IPS DF 19.7 (cell line): ENCODE measurements at regions not wholly inside any gene's neighbourhood (a gene's known extent, or its start where the extent isn't known, plus 50 kb on each side); places are given as distances from the start of the nearest gene placed in this dataset.

Experiments
- DNase-seq: peaks from one replicate; pipeline ENCODE4 v3.0.0-alpha.2; 2013; ENCODE audit warnings: low read depth, low spot score

GRCh38 chr12:77777274-77777673, 53.4 kb upstream of the NAV3 start:
- DNase-seq: no peak

- no peak for DNase-seq
Measured at GRCh38 chr12:77774761-77775160, 55.9 kb upstream of the NAV3 start.

- no peak for DNase-seq
Measured at GRCh38 chr12:77772676-77773298, 57.9 kb upstream of the NAV3 start.

- no peak for DNase-seq
Measured at GRCh38 chr12:77768558-77768957, 62.1 kb upstream of the NAV3 start.

GRCh38 chr12:77767756-77768343, 62.8 kb upstream of the NAV3 start:
- no peak for DNase-seq

- no peak for DNase-seq
Measured at GRCh38 chr12:77767335-77767734, 63.4 kb upstream of the NAV3 start.

GRCh38 chr12:77766224-77766623, 64.5 kb upstream of the NAV3 start:
- no peak for DNase-seq

- no peak for DNase-seq
Measured at GRCh38 chr12:77761286-77761685, 69.4 kb upstream of the NAV3 start.

- DNase-seq: no peak
Measured at GRCh38 chr12:77760271-77761025, 70.2 kb upstream of the NAV3 start.

- DNase-seq: no peak
Measured at GRCh38 chr12:77754086-77754485, 76.6 kb upstream of the NAV3 start.

GRCh38 chr12:77751939-77752338, 78.8 kb upstream of the NAV3 start:
- no peak for DNase-seq

- no peak for DNase-seq
Measured at GRCh38 chr12:77746096-77746495, 84.6 kb upstream of the NAV3 start.

GRCh38 chr12:77745624-77746023, 85.1 kb upstream of the NAV3 start:
- no peak for DNase-seq

GRCh38 chr12:77742631-77743030, 88.1 kb upstream of the NAV3 start:
- DNase-seq: no peak

- DNase-seq: no peak
Measured at GRCh38 chr12:77741974-77742517, 88.6 kb upstream of the NAV3 start.

- no peak for DNase-seq
Measured at GRCh38 chr12:77736219-77736965, 94.3 kb upstream of the NAV3 start.

- no peak for DNase-seq
Measured at GRCh38 chr12:77734214-77734883, 96.3 kb upstream of the NAV3 start.

- DNase-seq: no peak
Measured at GRCh38 chr12:77728018-77728417, 102.7 kb upstream of the NAV3 start.

- DNase-seq: no peak
Measured at GRCh38 chr12:77727442-77728001, 103.2 kb upstream of the NAV3 start.

- no peak for DNase-seq
Measured at GRCh38 chr12:77725611-77726010, 105.1 kb upstream of the NAV3 start.

- DNase-seq: no peak
Measured at GRCh38 chr12:77724367-77724957, 106.2 kb upstream of the NAV3 start.
